HepG2 (cell line): ENCODE measurements at regions not wholly inside any gene's neighbourhood (a gene's known extent, or its start where the extent isn't known, plus 50 kb on each side); places are given as distances from the start of the nearest gene placed in this dataset.
"Not testable (repeated sequence)": the region's sequence is repeated elsewhere in the genome, so short reads cannot be mapped to it uniquely, and the experiment has no call there.

ENCODE experiments used
- ATAC-seq: fragments of 200-7000 bp; cut with Tn5 transposase; 3 replicates; pipeline ENCODE4 v1.9.1; 2020; ENCODE audit warnings: mild to moderate bottlenecking, moderate library complexity
- BruUV-seq: library from RNA; stranded (reverse); fragments of 400-500 nt; replicated peaks from 2 replicates; lab custom pipeline; 2021; lab: Mats Ljungman, UMichigan
- CTCF ChIA-PET: fragments of 300-600 bp; formaldehyde crosslinking; extraction: SDS; loops from one replicate; lab custom pipeline; 2021; ENCODE audit warnings: low total read pairs, inconsistent platforms, low intra/inter-chr PET ratio; lab: Yijun Ruan, JAX
- POLR2A ChIA-PET: fragments of 350-600 bp; sonication (Branson Sonifier 250); formaldehyde crosslinking; loops from one replicate; lab custom pipeline; 2020; ENCODE audit warnings: antibody characterized with exemption, inconsistent platforms; lab: Yijun Ruan, JAX
- DNase-seq: peaks from one replicate; pipeline ENCODE4 v3.0.0-alpha.2; 2015; ENCODE audit warnings: low spot score
- FAIRE-seq: peaks from 3 replicates; lab custom pipeline; 2011; peaks lifted over from hg19 to GRCh38; lab: Jason Lieb, UNC
- H2AFZ ChIP-seq: one replicate; pipeline ENCODE4 v1.6.1; 2011; ENCODE audit warnings: low read length, inconsistent platforms
- H3K27ac ChIP-seq: fragments of 300-600 bp; 3 replicates; pipeline ENCODE4 v1.8.0; 2011; ENCODE audit warnings: mixed run types, mild to moderate bottlenecking, mixed read lengths, low read length, inconsistent platforms; ENCODE audit not compliant: insufficient read depth; ENCODE audit errors: extremely low read length
- H3K27me3 ChIP-seq, 2 experiments: fragments of 200-600 bp in 1 of 2; 2 replicates in 1 of 2; 3 replicates in 1 of 2; pipeline versions ENCODE4 v1.6.0 to v1.8.0; 2011; ENCODE audit warnings: low read length in 2 of 2, mild to moderate bottlenecking in 2 of 2, moderate library complexity in 2 of 2, inconsistent platforms in 1 of 2; ENCODE audit not compliant: insufficient read depth in 2 of 2, control insufficient read depth in 1 of 2
- H3K36me3 ChIP-seq, 2 experiments: fragments of 200-600 bp in 1 of 2; replicated peaks in 1 of 2; 2 replicates in 1 of 2; 3 replicates in 1 of 2; pipeline versions ENCODE4 v1.5.1 to v1.8.0; 2011; ENCODE audit warnings: low read length in 2 of 2, inconsistent platforms in 1 of 2; ENCODE audit not compliant: insufficient read depth in 2 of 2, control insufficient read depth in 1 of 2
- H3K4me1 ChIP-seq: 2 replicates; pipeline ENCODE4 v1.5.1; 2012; ENCODE audit warnings: low read length, inconsistent platforms; ENCODE audit not compliant: insufficient read depth
- H3K4me2 ChIP-seq: 2 replicates; pipeline ENCODE4 v1.6.0; 2011; ENCODE audit warnings: low read depth, low read length, inconsistent platforms
- H3K4me3 ChIP-seq, 3 experiments: fragments of 200-600 bp in 1 of 3; sonication (generic), shearing (Covaris generic) in 1 of 3; replicated peaks in 1 of 3; 2 replicates each; pipeline ENCODE4 v1.5.1; 2011 to 2016; ENCODE audit warnings: low read length in 3 of 3, inconsistent platforms in 2 of 3, low read depth in 2 of 3, mild to moderate bottlenecking in 2 of 3, control low read depth in 1 of 3, mixed read lengths in 1 of 3; ENCODE audit not compliant: insufficient read depth in 1 of 3
- H3K79me2 ChIP-seq: one replicate; pipeline ENCODE4 v1.6.1; 2011; ENCODE audit warnings: low read length, inconsistent platforms; ENCODE audit not compliant: insufficient read depth
- H3K9ac ChIP-seq: 2 replicates; pipeline ENCODE4 v1.6.0; 2011; ENCODE audit warnings: mild to moderate bottlenecking, low read depth, low read length, inconsistent platforms; ENCODE audit not compliant: insufficient read depth
- H3K9me3 ChIP-seq: 2 replicates; pipeline ENCODE4 v1.5.1; 2012; ENCODE audit warnings: mild to moderate bottlenecking, low read length
- H4K20me1 ChIP-seq: 2 replicates; pipeline ENCODE4 v1.6.0; 2011; ENCODE audit warnings: inconsistent platforms, mild to moderate bottlenecking, low read length, moderate library complexity; ENCODE audit not compliant: insufficient read depth
- BCL6 ChIP-seq: IDR thresholded peaks from 2 replicates; pipeline ENCODE4 v1.6.1; 2016; ENCODE audit warnings: missing genetic modification reagents, missing compliant biosample characterization
- HNF4A ChIP-seq: sonication (generic); formaldehyde crosslinking; IDR thresholded peaks from 2 replicates; pipeline ENCODE4 v1.4.0; 2020; ENCODE audit warnings: missing genetic modification reagents
- NR2F6 ChIP-seq, 2 experiments: IDR thresholded peaks; 2 replicates each; pipeline ENCODE4 v1.6.1; 2016; ENCODE audit warnings: antibody characterized with exemption in 1 of 2, mild to moderate bottlenecking in 1 of 2
- RARA ChIP-seq: IDR thresholded peaks from 2 replicates; pipeline ENCODE4 v1.6.1; 2016; ENCODE audit warnings: missing genetic modification reagents, missing compliant biosample characterization
- WGBS: methylation state at CpG from one replicate; pipeline ENCODE4 v1.1.6; 2017; ENCODE audit warnings: low lambda C conversion rate; 5-methylcytosine and 5-hydroxymethylcytosine counted together
- in situ Hi-C: cut with HindIII; loops from 2 replicates; pipeline ENCODE4 v1.10.0; 2017; ENCODE audit warnings: low pct_unique_long_range_greater_than_20kb; ENCODE audit not compliant: extremely low pct_ligation_motif_present
- intact Hi-C: fragments of 100-400 bp; cut with micrococcal nuclease; formaldehyde crosslinking; loops from one replicate; pipeline ENCODE4 v1.10.0; 2022; ENCODE audit not compliant: unreplicated experiment
- TF ChIP-seq, protein P1 (sequence below): sonication (generic); formaldehyde crosslinking; IDR thresholded peaks from 2 replicates; pipeline ENCODE4 v1.4.0; 2020; ENCODE audit warnings: missing genetic modification reagents, borderline replicate concordance
- TF ChIP-seq, protein P2 (sequence below): sonication (generic); formaldehyde crosslinking; conservative IDR thresholded peaks from 2 replicates; pipeline ENCODE4 v1.4.0; 2020; ENCODE audit warnings: missing genetic modification reagents

- intact Hi-C loops, H3K79me2 ChIP-seq, BruUV-seq, H3K9ac ChIP-seq, POLR2A ChIA-PET, H3K27me3 ChIP-seq, H3K4me3 ChIP-seq, FAIRE-seq, DNase-seq, H4K20me1 ChIP-seq, H3K27ac ChIP-seq, H3K36me3 ChIP-seq, CTCF ChIA-PET, in situ Hi-C loops, H2AFZ ChIP-seq, H3K9me3 ChIP-seq: not testable (repeated sequence)
- WGBS: 20% methylated on average over 5 of the region's 5 CpGs
- H3K4me2 ChIP-seq: peak overlapping the region; percentile 39; the same call in 1 of the 2 replicates
- peaks cover 42% of the 10 kb centered on the region for H3K4me1 ChIP-seq
- ATAC-seq: peak; percentile 39; the same call in 1 of the 3 replicates
- TF ChIP-seq RARA (CRISPR knock-in tag) (peak; percentile 53), BCL6 (CRISPR knock-in tag) (0 out of 2 replicates have a peak, but pooled peaks have one; percentile 29)
- TF ChIP-seq, protein P1, sequence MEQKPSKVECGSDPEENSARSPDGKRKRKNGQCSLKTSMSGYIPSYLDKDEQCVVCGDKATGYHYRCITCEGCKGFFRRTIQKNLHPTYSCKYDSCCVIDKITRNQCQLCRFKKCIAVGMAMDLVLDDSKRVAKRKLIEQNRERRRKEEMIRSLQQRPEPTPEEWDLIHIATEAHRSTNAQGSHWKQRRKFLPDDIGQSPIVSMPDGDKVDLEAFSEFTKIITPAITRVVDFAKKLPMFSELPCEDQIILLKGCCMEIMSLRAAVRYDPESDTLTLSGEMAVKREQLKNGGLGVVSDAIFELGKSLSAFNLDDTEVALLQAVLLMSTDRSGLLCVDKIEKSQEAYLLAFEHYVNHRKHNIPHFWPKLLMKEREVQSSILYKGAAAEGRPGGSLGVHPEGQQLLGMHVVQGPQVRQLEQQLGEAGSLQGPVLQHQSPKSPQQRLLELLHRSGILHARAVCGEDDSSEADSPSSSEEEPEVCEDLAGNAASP (CRISPR knock-in tag): peak; percentile 82; the same call in 1 of the 2 replicates
Observed at GRCh38 chr7:76144664-76145270, 56.9 kb upstream of the SRRM3 start.

- H3K79me2 ChIP-seq: no peaks in the 10 kb centered on the region
- intact Hi-C loops (no loop called here), in situ Hi-C loops (no loop called here)
- WGBS: 18% methylated on average over 4 of the region's 4 CpGs
- no TSS peak for BruUV-seq
- CTCF ChIA-PET: no interaction called here
- no peaks in the 10 kb centered on the region for H4K20me1 ChIP-seq
- H3K4me2 ChIP-seq: 0 out of 2 replicates have a peak overlapping the region, but pooled peaks have one; percentile 3
- H3K9ac ChIP-seq: no peak overlapping the region
- H3K9me3 ChIP-seq: no peaks in the 10 kb centered on the region
- no peaks in the 10 kb centered on the region for H3K27me3 ChIP-seq
- DNase-seq: peak; percentile 27
- TF ChIP-seq NR2F6 (IDR thresholded peaks at IDR 0.05) (0 out of 2 replicates have a peak, but pooled peaks have one; percentile 27), NR2F6 (CRISPR knock-in tag; IDR thresholded peaks at IDR 0.05) (no peak), HNF4A (CRISPR knock-in tag) (peak; percentile 5; the same call in 1 of the 2 replicates)
- TF ChIP-seq, protein P2, sequence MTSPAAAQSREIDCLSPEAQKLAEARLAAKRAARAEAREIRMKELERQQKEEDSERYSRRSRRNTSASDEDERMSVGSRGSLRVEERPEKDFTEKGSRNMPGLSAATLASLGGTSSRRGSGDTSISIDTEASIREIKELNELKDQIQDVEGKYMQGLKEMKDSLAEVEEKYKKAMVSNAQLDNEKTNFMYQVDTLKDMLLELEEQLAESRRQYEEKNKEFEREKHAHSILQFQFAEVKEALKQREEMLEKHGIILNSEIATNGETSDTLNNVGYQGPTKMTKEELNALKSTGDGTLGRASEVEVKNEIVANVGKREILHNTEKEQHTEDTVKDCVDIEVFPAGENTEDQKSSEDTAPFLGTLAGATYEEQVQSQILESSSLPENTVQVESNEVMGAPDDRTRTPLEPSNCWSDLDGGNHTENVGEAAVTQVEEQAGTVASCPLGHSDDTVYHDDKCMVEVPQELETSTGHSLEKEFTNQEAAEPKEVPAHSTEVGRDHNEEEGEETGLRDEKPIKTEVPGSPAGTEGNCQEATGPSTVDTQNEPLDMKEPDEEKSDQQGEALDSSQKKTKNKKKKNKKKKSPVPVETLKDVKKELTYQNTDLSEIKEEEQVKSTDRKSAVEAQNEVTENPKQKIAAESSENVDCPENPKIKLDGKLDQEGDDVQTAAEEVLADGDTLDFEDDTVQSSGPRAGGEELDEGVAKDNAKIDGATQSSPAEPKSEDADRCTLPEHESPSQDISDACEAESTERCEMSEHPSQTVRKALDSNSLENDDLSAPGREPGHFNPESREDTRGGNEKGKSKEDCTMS (CRISPR knock-in tag): no peak
- TF ChIP-seq, all 625 proteins: peak for 2
- ATAC-seq: no peak
- Histone ChIP-seq H3K27ac (no peak overlapping the region), H3K4me3 (no peak overlapping the region), H3K36me3 (no peaks in the 10 kb centered on the region), H2AFZ (no peak overlapping the region), H3K4me1 (peaks cover 42% of the 10 kb centered on the region)
- POLR2A ChIA-PET: no interaction called here
- FAIRE-seq: no peak
Observed at GRCh38 chr7:76146374-76146773, 55.3 kb upstream of the SRRM3 start.

- H3K4me2 ChIP-seq, H3K9ac ChIP-seq, H3K9me3 ChIP-seq, DNase-seq, BruUV-seq, CTCF ChIA-PET, H2AFZ ChIP-seq, H3K27ac ChIP-seq, H3K79me2 ChIP-seq, FAIRE-seq, H3K27me3 ChIP-seq, intact Hi-C loops, ATAC-seq, H3K4me3 ChIP-seq, H3K36me3 ChIP-seq, in situ Hi-C loops, H4K20me1 ChIP-seq, POLR2A ChIA-PET: not testable (repeated sequence)
- peaks cover 32% of the 10 kb centered on the region for H3K4me1 ChIP-seq
- WGBS: 56% methylated on average over 3 of the region's 3 CpGs
Observed at GRCh38 chr7:76148947-76149346, 52.7 kb upstream of the SRRM3 start.
